ENCODE measurements at regions not wholly inside any gene's neighbourhood (a gene's known extent, or its start where the extent isn't known, plus 50 kb on each side); places are given as distances from the start of the nearest gene placed in this dataset.

DNA sequence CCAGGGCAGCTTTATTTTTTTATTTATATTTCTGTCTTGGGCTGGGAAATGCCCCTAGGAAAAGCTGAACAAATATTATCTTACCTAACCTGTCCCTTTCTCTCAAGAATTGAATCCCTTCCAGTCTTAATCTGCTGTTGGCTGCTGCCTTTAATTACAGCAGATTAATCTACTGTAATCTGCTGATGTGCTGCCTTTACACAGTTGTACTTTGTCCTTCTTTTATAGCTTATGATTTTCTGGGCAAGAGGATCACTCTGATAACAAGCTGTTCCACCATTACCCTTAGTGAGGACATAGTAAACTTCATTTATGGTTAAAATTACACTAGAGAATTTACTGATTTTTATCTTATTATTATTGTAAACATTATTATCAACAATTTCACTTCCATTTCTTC, 234.5 kb upstream of the MAN1A1 start:
- Histone ChIP-seq H3K4me2 (replicated peaks; ENCODE audit: extremely low read depth, low read length, poor library complexity, severe bottlenecking) (no peak overlapping the region), H3K9ac (ENCODE audit: insufficient read depth, low read length, poor library complexity, severe bottlenecking) (no peak overlapping the region), H3K4me3 (replicated peaks in 1 of 3; ENCODE audit: low read depth in 2 of 3, low read length in 3 of 3) (no peak overlapping the region), H3K9me3 (replicated peaks in 1 of 2; ENCODE audit: control insufficient read depth in 1 of 2, insufficient read depth in 1 of 2, low read length in 2 of 2) (peaks cover 0 to 4% of the 10 kb centered on the region in 2 donors), H2AFZ (ENCODE audit: insufficient read depth, low read depth, low read length, poor library complexity, severe bottlenecking) (no peak overlapping the region), H3K27me3 (ENCODE audit: control insufficient read depth in 2 of 2, insufficient read depth in 2 of 2, low read length in 2 of 2) (no peaks in the 10 kb centered on the region), H3K4me1 (ENCODE audit: control insufficient read depth in 1 of 2, insufficient read depth in 2 of 2, low read length in 2 of 2) (no peaks in the 10 kb centered on the region), H3K27ac (ENCODE audit: low read depth in 1 of 2, low read length in 2 of 2) (no peak overlapping the region), H3K36me3 (replicated peaks in 1 of 2; ENCODE audit: control insufficient read depth in 1 of 2, insufficient read depth in 2 of 2, low read length in 2 of 2) (no peaks in the 10 kb centered on the region), H3K79me2 (ENCODE audit: insufficient read depth, low read length) (no peaks in the 10 kb centered on the region), H4K20me1 (ENCODE audit: insufficient read depth, low read length) (no peaks in the 10 kb centered on the region)
- Mint-ChIP-seq H3K27me3 (ENCODE audit: low read depth in 3 of 3) (no peaks in the 10 kb centered on the region), H3K4me1 (no peaks in the 10 kb centered on the region), H3K9me3 (peaks cover 0 to 2% (median 0%) of the 10 kb centered on the region in 7 donors), H3K36me3 (no peaks in the 10 kb centered on the region), H3K27ac (no peak overlapping the region), H3K4me3 (no peak overlapping the region)
- TF ChIP-seq, protein P1, sequence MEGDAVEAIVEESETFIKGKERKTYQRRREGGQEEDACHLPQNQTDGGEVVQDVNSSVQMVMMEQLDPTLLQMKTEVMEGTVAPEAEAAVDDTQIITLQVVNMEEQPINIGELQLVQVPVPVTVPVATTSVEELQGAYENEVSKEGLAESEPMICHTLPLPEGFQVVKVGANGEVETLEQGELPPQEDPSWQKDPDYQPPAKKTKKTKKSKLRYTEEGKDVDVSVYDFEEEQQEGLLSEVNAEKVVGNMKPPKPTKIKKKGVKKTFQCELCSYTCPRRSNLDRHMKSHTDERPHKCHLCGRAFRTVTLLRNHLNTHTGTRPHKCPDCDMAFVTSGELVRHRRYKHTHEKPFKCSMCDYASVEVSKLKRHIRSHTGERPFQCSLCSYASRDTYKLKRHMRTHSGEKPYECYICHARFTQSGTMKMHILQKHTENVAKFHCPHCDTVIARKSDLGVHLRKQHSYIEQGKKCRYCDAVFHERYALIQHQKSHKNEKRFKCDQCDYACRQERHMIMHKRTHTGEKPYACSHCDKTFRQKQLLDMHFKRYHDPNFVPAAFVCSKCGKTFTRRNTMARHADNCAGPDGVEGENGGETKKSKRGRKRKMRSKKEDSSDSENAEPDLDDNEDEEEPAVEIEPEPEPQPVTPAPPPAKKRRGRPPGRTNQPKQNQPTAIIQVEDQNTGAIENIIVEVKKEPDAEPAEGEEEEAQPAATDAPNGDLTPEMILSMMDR (IDR thresholded peaks at IDR 0.05) = no peak
- intact Hi-C loops (cut with micrococcal nuclease) = no loop called here
- DNase-seq = no peak

DNA sequence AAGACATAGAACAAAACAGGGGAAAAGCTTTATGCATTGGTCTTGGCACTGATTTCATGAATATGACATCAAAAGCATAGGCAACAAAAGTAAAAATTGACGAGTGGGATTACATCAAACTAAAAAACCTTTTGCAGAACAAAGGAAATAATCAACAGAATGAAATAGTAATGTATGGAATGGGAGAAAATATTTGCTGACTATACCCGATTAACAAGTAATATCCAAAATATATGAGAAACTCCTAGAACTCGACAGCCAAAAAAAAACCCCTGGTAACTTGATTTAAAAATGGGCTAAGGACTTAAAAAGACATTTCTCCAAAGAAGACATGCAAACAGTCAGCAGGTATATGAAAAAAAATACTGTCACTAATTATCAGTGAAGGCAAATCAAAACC, 231.7 kb upstream of the MAN1A1 start:
- no peaks in the 10 kb centered on the region for H3K27me3 Mint-ChIP-seq (ENCODE audit: low read depth in 3 of 3)
- no peaks in the 10 kb centered on the region for H4K20me1 ChIP-seq (ENCODE audit: insufficient read depth, low read length)
- no peaks in the 10 kb centered on the region for H3K4me1 Mint-ChIP-seq
- DNase-seq = no peak
- no peak overlapping the region for H2AFZ ChIP-seq (ENCODE audit: insufficient read depth, low read depth, low read length, poor library complexity, severe bottlenecking)
- TF ChIP-seq, protein P1 (IDR thresholded peaks at IDR 0.05) = no peak
- H3K79me2 ChIP-seq (ENCODE audit: insufficient read depth, low read length) = no peaks in the 10 kb centered on the region
- intact Hi-C loops (cut with micrococcal nuclease) = no loop called here
- no peak overlapping the region for H3K4me3 ChIP-seq (replicated peaks in 1 of 3; ENCODE audit: low read depth in 2 of 3, low read length in 3 of 3)
- no peaks in the 10 kb centered on the region for H3K36me3 ChIP-seq (replicated peaks in 1 of 2; ENCODE audit: control insufficient read depth in 1 of 2, insufficient read depth in 2 of 2, low read length in 2 of 2)
- H3K36me3 Mint-ChIP-seq = no peaks in the 10 kb centered on the region
- H3K4me3 Mint-ChIP-seq = no peak overlapping the region
- no CpG with 5 or more reads among the region's 3 CpGs for WGBS (ENCODE audit: insufficient coverage)
- no peak overlapping the region for H3K27ac ChIP-seq (ENCODE audit: low read depth in 1 of 2, low read length in 2 of 2)
- no peak overlapping the region for H3K27ac Mint-ChIP-seq
- H3K4me1 ChIP-seq (ENCODE audit: control insufficient read depth in 1 of 2, insufficient read depth in 2 of 2, low read length in 2 of 2) = no peaks in the 10 kb centered on the region
- no peak overlapping the region for H3K9ac ChIP-seq (ENCODE audit: insufficient read depth, low read length, poor library complexity, severe bottlenecking)
- H3K9me3 Mint-ChIP-seq = peaks cover 3 to 13% (median 9%) of the 10 kb centered on the region in 7 donors
- no peaks in the 10 kb centered on the region for H3K27me3 ChIP-seq (ENCODE audit: control insufficient read depth in 2 of 2, insufficient read depth in 2 of 2, low read length in 2 of 2)
- peaks cover 4 to 8% of the 10 kb centered on the region in 2 donors for H3K9me3 ChIP-seq (replicated peaks in 1 of 2; ENCODE audit: control insufficient read depth in 1 of 2, insufficient read depth in 1 of 2, low read length in 2 of 2)
- H3K4me2 ChIP-seq (replicated peaks; ENCODE audit: extremely low read depth, low read length, poor library complexity, severe bottlenecking) = no peak overlapping the region
